Natural killer cell (primary cell): ENCODE measurements at regions not wholly inside any gene's neighbourhood (a gene's known extent, or its start where the extent isn't known, plus 50 kb on each side); places are given as distances from the start of the nearest gene placed in this dataset.

Experiments
- ATAC-seq, 3 donors: fragments of 150-1000 bp in 2 of 3; fragments of 200-7000 bp in 1 of 3; cut with Tn5 transposase; 1 replicate in 1 of 3; 2 replicates in 2 of 3; pipeline ENCODE4 v1.10.0; 2021; ENCODE audit warnings: mild to moderate bottlenecking in 2 of 3, moderate library complexity in 2 of 3
- DNase-seq, 2 donors: peaks; one replicate each; pipeline versions ENCODE4 v3.0.0 to v3.0.0-alpha.2; 2013 to 2021; ENCODE audit warnings: mixed read lengths in 1 of 2
- H3K27ac ChIP-seq: one replicate; pipeline ENCODE4 v1.5.1; 2013; ENCODE audit warnings: mild to moderate bottlenecking, low read length
- H3K27me3 ChIP-seq: one replicate; pipeline ENCODE4 v1.6.1; 2013; ENCODE audit warnings: low read length; ENCODE audit not compliant: control insufficient read depth, insufficient read depth
- H3K36me3 ChIP-seq: one replicate; pipeline ENCODE4 v1.6.1; 2013; ENCODE audit warnings: low read length; ENCODE audit not compliant: control insufficient read depth, insufficient read depth
- H3K4me1 ChIP-seq: one replicate; pipeline ENCODE4 v1.6.1; 2013; ENCODE audit warnings: low read length; ENCODE audit not compliant: control insufficient read depth, insufficient read depth
- H3K4me3 ChIP-seq: one replicate; pipeline ENCODE4 v1.5.1; 2013; ENCODE audit warnings: low read length
- H3K9me3 ChIP-seq: one replicate; pipeline ENCODE4 v1.6.1; 2013; ENCODE audit warnings: low read length; ENCODE audit not compliant: control insufficient read depth, insufficient read depth
- H3K27ac Mint-ChIP-seq, 2 donors: one replicate each; pipeline ENCODE4 v1.8.0; 2022; ENCODE audit warnings: mild to moderate bottlenecking in 2 of 2, mixed read lengths in 2 of 2, moderate library complexity in 1 of 2
- H3K27me3 Mint-ChIP-seq, 2 donors: one replicate each; pipeline ENCODE4 v1.8.0; 2022; ENCODE audit warnings: low read depth in 2 of 2, mixed read lengths in 2 of 2
- H3K36me3 Mint-ChIP-seq: one replicate; pipeline ENCODE4 v1.8.0; 2022; ENCODE audit warnings: mixed read lengths
- H3K4me1 Mint-ChIP-seq, 2 donors: one replicate each; pipeline ENCODE4 v1.8.0; 2022; ENCODE audit warnings: mixed read lengths in 2 of 2
- H3K4me3 Mint-ChIP-seq: one replicate; pipeline ENCODE4 v1.8.0; 2022; ENCODE audit warnings: mild to moderate bottlenecking, moderate library complexity, mixed read lengths
- H3K9me3 Mint-ChIP-seq, 2 donors: one replicate each; pipeline ENCODE4 v1.8.0; 2022; ENCODE audit warnings: mixed read lengths in 2 of 2
- CTCF ChIP-seq: fragments of 200-600 bp; IDR thresholded peaks from one replicate; pipeline ENCODE4 v1.8.0; 2022; ENCODE audit warnings: antibody characterized with exemption
- WGBS: methylation state at CpG from one replicate; pipeline ENCODE4 v1.1.7; 2013; ENCODE audit warnings: missing lambda C conversion rate; ENCODE audit not compliant: insufficient coverage; 5-methylcytosine and 5-hydroxymethylcytosine counted together
- intact Hi-C: fragments of 100-400 bp; cut with micrococcal nuclease; formaldehyde crosslinking; loops from one replicate; pipeline ENCODE4 v1.14.2; 2022

- Histone ChIP-seq H3K4me1 (no peaks in the 10 kb centered on the region), H3K27me3 (no peaks in the 10 kb centered on the region), H3K9me3 (no peaks in the 10 kb centered on the region), H3K36me3 (no peaks in the 10 kb centered on the region), H3K4me3 (no peak overlapping the region), H3K27ac (no peak overlapping the region)
- H3K27me3 Mint-ChIP-seq: peaks cover 0 to 2% of the 10 kb centered on the region in 2 donors
- H3K27ac Mint-ChIP-seq: no peak overlapping the region
- DNase-seq (no peak), ATAC-seq (no peak)
- H3K4me1 Mint-ChIP-seq: no peaks in the 10 kb centered on the region
- no peaks in the 10 kb centered on the region for H3K9me3 Mint-ChIP-seq
- no peak for TF ChIP-seq CTCF
- 97% methylated on average over 2 of the region's 2 CpGs for WGBS
- no peak overlapping the region for H3K4me3 Mint-ChIP-seq
- intact Hi-C loops: no loop called here
- H3K36me3 Mint-ChIP-seq: no peaks in the 10 kb centered on the region
Measured at GRCh38 chr18:47407736-47408135, 156.3 kb upstream of the SKOR2 start.

DNA sequence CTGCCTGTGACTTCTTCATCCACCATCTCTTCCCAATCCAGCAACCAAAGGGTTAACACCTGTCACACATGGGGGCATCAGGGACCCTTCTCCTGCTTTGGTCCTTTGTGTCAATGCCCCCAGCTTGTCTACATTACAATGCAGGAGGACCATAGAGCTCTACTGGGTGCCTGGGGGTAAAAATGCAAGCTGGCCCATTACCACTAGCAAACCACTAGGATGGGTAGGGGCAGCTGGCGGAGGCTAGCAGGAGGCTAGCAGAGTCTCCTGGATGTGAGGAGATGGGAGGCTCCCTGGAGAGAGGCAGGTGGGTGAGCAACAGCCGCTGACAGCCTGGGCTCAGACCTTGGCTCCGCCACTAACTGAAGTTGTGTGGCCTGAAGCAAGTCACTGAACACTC, 153.4 kb upstream of the SKOR2 start:
- 76% methylated on average over 3 of the region's 3 CpGs for WGBS

GRCh38 chr18:47403949-47404348, 152.5 kb upstream of the SKOR2 start:
- H3K27ac ChIP-seq: no peak overlapping the region
- no peaks in the 10 kb centered on the region for H3K4me1 ChIP-seq
- Mint-ChIP-seq H3K4me3 (no peak overlapping the region), H3K4me1 (no peaks in the 10 kb centered on the region), H3K9me3 (no peaks in the 10 kb centered on the region), H3K27ac (no peak overlapping the region), H3K36me3 (no peaks in the 10 kb centered on the region), H3K27me3 (peaks cover 0 to 2% of the 10 kb centered on the region in 2 donors)
- no peaks in the 10 kb centered on the region for H3K36me3 ChIP-seq
- no peak for ATAC-seq
- no peak overlapping the region for H3K4me3 ChIP-seq
- no peaks in the 10 kb centered on the region for H3K27me3 ChIP-seq
- no peaks in the 10 kb centered on the region for H3K9me3 ChIP-seq
- intact Hi-C loops: no loop called here
- TF ChIP-seq CTCF: no peak
- 82% methylated on average over 2 of the region's 3 CpGs for WGBS
- no peak for DNase-seq

More for the DNA sequence above, 153.4 kb upstream of the SKOR2 start:
- H3K4me3 ChIP-seq: no peak overlapping the region
- H3K27ac Mint-ChIP-seq: no peak overlapping the region
- no peak overlapping the region for H3K27ac ChIP-seq
- H3K9me3 Mint-ChIP-seq: no peaks in the 10 kb centered on the region
- H3K27me3 Mint-ChIP-seq: peaks cover 0 to 2% of the 10 kb centered on the region in 2 donors
- no peaks in the 10 kb centered on the region for H3K36me3 ChIP-seq
- H3K4me1 Mint-ChIP-seq: no peaks in the 10 kb centered on the region
- H3K36me3 Mint-ChIP-seq: no peaks in the 10 kb centered on the region
- no peak for TF ChIP-seq CTCF
- no peaks in the 10 kb centered on the region for H3K27me3 ChIP-seq
- H3K4me3 Mint-ChIP-seq: no peak overlapping the region
- ATAC-seq: no peak
- H3K4me1 ChIP-seq: no peaks in the 10 kb centered on the region
- no peak for DNase-seq
- H3K9me3 ChIP-seq: no peaks in the 10 kb centered on the region
- intact Hi-C loops: no loop called here

DNA sequence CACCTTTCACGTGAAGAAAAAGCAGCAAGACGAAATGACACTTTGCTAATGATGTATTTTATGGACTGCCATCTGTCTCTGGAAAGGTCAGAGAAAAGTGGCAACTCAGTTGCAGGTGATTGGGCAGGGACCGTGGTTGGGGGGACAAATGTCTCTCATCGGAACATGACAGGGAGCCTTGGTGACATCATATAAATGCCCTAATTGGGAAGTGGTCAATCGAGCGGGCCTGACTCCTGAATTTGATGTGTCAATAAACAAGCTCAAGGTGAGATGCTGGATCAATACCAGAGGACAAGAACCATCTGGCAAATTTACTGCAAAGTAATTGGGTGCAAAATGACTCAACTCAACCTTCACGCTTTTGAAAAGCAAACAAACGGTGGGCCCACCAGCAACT, 151.9 kb upstream of the SKOR2 start:
- Histone ChIP-seq H3K27me3 (no peaks in the 10 kb centered on the region), H3K4me3 (no peak overlapping the region), H3K4me1 (no peaks in the 10 kb centered on the region), H3K36me3 (no peaks in the 10 kb centered on the region), H3K9me3 (no peaks in the 10 kb centered on the region), H3K27ac (no peak overlapping the region)
- no peak for DNase-seq
- no peaks in the 10 kb centered on the region for H3K36me3 Mint-ChIP-seq
- H3K9me3 Mint-ChIP-seq: no peaks in the 10 kb centered on the region
- 59% methylated on average over 8 of the region's 8 CpGs for WGBS
- TF ChIP-seq CTCF: no peak
- ATAC-seq: no peak
- H3K4me1 Mint-ChIP-seq: no peaks in the 10 kb centered on the region
- peaks cover 0 to 2% of the 10 kb centered on the region in 2 donors for H3K27me3 Mint-ChIP-seq
- H3K4me3 Mint-ChIP-seq: no peak overlapping the region
- intact Hi-C loops: no loop called here
- H3K27ac Mint-ChIP-seq: no peak overlapping the region
